NCI-H187 treated with DMSO at 0.1 percent for 48 hours (cell line): ENCODE measurements at regions not wholly inside any gene's neighbourhood (a gene's known extent, or its start where the extent isn't known, plus 50 kb on each side); places are given as distances from the start of the nearest gene placed in this dataset.

ENCODE experiments used
- DNase-seq: peaks from one replicate; lab custom pipeline; 2025; lab: John Stamatoyannopoulos, UW

DNA sequence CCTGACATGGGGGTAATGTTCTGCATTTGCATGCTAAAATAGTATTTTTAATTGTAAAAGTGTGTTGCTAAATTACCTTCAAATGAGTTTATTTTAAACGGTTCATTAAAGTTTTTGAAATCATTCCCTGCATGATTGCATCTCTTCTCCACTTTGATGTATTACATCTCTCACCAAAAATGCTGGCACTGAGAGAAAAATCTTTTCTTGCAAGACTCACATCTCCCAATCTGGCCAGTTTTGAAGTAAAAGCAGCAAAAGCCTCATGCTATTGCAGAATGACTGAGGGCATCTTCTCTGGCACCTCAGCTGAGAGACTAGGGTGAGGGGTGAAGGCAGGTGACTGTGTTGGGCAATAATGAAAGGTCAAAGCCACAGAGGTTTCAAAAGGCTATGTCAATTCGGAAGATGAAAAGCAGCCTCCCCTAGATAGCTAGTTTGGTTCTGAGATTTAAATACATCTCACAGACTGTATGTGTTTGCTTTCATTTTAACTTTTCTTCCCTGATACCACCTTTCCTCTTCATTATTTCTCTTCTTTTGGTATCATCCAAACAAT lies 292.2 kb upstream of the RAG2 start:
- no peak for DNase-seq

DNA sequence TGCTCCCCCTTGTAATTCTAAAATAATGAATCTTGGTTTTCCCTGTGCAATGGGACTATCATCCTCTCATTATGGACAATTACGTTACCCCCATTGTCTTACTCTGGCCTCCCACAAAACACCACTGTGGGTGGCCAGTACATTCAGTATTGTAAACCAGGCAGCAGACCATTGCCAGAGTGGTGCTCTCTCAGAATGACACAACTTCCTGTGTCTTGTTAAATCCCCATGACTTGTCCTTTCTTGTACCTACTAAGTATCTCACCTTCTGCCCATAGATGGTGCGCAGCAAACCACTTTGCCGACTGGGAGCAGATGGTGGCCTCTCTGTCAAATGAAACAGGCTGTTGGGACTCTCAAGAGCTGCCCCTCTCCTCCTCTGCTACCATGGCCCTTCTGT lies 287.1 kb upstream of the RAG2 start:
- DNase-seq, result no peak

DNA sequence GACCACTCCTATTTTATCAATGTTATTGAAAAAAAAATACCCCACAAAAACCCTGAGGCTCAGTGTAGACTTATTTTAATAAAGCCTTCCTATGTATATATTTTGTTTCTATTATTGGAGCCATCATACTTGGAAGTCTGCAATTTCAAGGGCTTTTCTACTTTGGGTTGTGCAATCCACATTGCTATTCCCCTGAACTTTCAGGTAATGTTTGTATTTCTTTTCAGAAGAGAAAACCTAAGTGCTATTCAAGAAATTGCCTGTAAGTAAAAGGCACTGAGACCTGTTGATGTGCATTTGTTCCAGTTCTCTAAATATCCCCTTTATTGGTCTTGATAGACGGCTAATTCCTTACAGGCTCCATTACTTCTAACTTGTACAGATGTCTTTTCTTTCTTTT lies 280.7 kb upstream of the RAG2 start:
- DNase-seq, result no peak

GRCh38 chr11:36877149-36877548 lies 279.1 kb upstream of the RAG2 start:
- no peak for DNase-seq

- no peak for DNase-seq
Observed at GRCh38 chr11:36876266-36876665, 278.2 kb upstream of the RAG2 start.

GRCh38 chr11:36874291-36874690 lies 276.3 kb upstream of the RAG2 start:
- DNase-seq, result no peak

GRCh38 chr11:36870361-36870760 lies 272.3 kb upstream of the RAG2 start:
- no peak for DNase-seq

DNA sequence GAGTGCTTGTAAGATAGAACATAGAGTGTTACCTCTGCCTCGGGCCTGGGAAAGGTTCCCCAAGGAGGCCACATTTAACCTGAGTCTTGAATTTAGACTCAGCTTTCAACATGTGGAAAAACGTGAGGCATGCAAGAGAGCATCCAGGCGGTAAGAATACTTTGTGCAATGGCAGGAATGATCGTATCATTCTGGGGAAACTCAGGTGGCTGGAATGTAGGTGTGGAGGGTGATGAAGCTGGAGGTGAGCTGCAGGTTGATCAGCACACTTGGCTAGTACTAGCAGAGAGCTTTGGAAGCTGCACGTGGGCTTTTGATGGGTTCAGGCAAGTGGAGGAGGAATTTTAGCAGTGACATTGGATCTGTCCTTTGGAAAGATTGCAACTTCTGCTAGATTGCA lies 270.3 kb upstream of the RAG2 start:
- no peak for DNase-seq

GRCh38 chr11:36865846-36866245 lies 267.8 kb upstream of the RAG2 start:
- DNase-seq, result no peak

- no peak for DNase-seq
Observed at GRCh38 chr11:36854875-36855274, 256.8 kb upstream of the RAG2 start.

DNA sequence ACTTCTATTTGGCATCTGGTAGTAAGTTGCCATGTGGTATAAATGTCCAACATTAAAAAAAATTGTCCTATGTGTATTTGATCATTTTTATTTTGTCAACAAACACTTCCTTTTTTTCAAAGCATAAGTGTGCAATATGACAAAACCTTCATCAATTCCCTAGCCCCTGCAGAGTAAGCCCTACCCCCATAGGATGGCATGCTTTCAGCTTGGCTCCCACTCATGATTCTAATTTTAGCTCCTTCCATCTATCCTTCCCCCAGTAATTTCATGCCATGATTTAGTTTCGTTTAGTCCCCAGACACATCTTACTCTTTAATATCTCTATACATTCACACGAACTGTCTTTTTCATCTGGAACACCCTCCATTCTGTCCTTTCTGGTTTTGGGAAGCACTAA lies 250.6 kb upstream of the RAG2 start:
- DNase-seq, result no peak

DNA sequence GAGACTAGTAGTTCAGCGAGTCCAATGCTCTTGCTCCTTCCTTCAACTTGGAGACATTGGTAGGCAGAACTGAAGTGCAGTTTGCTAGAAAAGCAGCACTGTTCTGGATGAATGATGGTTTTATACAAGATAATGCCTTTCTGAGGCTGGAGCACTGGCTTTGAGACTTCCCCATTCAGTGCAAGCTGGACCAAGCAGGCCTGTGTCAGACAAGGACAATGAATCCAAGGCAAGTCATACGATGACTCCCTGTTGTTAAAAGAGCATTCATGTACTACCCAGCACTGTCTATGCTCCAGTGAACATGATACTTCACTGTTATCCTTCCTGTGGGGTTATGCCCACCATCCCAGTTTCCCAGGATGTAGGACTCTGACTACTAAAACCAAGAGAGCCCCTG lies 242.3 kb upstream of the RAG2 start:
- DNase-seq, result no peak

DNA sequence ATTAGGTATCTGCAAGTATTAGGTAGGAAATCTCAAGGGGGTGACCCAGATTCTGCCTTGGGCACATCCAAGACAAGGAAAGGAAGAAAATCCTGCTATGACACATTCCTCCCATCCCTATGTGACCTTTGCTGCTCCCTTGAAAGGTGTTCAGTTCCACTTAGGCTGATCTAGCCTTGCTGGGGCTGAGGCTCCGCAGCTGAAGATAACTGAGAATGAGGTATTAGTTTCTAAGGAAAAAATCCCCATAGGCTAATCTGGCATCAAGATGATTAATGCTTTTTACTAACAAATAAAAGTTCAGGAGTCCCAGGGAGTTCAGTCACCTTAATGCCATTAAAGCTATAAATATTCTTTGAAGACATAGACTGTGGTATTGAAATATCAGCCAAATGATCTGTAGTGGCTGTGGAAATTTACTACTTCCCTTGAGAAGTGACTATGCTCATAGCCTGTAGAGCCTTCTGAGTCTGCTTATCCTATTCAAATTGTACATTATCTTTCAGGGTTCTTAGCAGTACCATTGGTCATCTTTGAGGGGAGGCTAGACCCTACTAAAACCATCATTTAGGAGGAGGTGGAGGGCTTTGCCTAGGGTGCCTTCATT lies 239.9 kb upstream of the RAG2 start:
- no peak for DNase-seq

GRCh38 chr11:36825251-36825650 lies 227.2 kb upstream of the RAG2 start:
- DNase-seq, result no peak

- DNase-seq, result no peak
Observed at GRCh38 chr11:36824349-36824748, 226.3 kb upstream of the RAG2 start.

GRCh38 chr11:36822829-36823228 lies 224.8 kb upstream of the RAG2 start:
- no peak for DNase-seq

GRCh38 chr11:36818410-36818809 lies 220.4 kb upstream of the RAG2 start:
- DNase-seq, result no peak

DNA sequence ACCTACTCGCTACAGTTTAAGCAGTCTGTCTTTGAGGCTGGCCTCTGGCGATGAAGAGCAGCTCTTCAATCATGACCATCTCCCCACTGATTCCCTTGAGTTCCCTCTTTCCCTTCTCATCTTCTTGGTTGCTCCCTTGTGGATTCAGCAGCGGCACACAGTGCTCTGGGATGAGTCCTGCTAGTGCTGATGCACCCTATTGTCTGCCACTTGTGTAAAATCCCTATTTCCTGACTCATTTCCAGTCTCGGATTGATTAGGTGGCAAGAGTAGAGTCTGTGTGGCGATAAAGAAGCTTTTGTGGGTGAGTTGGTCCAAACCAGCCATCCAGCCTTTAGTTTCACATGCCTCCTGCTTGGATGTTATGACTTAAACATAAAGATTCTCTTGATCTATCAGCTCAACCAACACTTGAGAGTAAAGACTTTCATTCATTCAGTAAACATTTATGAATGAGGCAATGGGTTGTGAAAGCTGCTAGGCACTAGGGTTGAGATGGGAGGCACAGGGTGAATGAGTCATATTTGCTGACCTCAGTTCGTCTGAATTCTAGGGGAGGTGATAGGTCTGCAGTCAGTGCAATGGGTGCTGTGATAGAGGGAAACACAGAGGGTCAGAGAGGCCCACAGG lies 219.4 kb upstream of the RAG2 start:
- no peak for DNase-seq

GRCh38 chr11:36809303-36809702 lies 211.3 kb upstream of the RAG2 start:
- DNase-seq, result no peak

DNA sequence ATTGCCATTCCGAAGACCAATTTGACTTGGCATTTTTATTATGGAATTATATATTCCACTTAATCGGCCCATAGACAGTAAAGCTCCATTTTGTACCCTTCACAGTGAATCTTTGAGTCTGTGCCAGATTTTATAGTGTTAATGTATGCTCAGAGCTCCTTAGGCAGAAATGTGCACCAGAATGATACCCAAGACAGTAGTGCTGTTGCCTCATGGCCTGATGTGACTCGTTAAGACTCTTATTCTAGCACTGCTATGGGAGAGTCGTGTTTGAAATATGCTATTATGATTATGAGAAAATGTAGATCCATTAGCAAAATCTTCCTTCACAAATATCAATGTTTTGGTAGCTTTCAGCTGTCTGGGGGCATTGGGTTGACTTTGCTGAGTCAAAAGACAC lies 209.8 kb upstream of the RAG2 start:
- no peak for DNase-seq

DNA sequence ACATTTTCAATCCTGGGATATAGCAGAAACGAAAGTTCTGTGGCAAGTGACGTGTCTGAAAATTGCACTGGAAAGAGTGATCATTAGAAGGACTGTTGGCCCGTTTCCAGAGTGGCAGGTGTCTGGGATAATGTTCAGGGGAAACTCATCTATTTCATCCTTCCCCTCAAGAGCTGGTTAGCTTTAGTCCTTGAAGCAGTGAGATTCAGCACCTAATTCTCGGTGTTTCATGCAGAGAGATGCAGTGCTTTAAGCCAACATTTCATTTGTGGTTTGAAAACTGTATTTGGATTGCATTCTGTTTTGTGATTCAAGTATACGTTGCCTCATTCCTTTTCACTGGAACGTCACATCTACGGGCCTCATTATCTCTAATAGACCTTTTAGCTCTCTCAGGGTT lies 205.0 kb upstream of the RAG2 start:
- DNase-seq, result no peak

DNA sequence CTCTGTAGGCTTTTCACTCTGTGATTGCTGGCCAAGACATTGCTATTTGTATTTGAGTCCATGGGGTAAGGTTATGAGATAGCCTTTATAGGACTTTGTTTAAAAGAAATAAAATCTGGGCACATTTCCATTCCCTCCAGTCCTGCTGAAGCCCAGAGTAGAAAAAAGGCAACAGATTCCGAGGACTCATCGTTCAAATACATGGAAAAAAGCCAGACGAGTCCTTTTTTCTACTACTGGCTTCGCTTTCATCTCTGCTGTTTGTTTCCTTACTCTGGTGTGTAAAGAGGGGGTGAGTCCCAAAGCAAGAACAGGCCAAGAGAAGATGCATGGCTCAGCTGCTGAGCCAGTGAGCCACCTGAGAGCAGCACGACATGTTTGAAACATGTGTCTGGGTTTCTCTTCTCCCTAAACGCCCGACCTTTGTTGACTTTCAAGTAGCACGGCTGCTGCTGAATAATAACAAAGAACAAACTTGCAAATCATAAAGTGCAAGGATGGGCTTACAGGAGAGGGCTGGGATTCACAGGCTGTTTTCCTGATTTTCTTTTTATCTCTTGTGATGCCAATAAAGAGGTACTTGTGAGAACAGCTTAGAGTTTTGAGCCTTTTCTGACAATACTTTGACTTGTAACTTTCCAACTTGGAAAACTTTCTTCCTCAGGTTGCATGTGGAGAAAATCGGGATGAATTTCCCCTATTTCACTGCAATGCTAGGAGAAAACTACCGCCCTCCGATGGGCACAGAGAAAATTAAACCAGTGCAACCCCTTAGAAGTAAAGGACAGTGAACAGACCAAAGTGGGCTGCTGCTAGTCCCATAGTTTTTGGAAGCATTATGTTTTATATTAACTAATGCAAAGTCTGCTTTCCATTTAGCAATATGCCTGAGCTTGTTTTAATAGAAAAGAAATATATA lies 195.2 kb upstream of the RAG2 start:
- DNase-seq, result no peak

DNA sequence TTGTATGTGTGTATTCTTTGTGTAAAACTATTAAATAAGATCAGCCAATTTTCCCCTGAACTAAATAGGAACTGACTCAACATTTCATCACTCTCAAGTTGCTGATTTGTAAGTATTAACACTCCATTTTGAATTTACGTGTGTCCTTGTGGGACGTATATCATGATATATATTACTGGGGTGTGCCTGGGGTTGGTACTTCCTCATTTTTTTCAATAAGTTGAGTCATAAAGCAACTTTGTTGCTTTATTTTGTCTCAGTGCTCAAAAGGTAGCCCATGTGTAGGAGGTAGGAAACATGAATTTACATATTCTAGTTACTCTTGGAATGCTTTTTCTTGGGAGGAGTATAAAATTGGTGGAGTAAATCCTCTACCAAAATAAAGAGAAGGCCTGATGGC lies 193.9 kb upstream of the RAG2 start:
- DNase-seq, result no peak
